ENCODE measurements at regions not wholly inside any gene's neighbourhood (a gene's known extent, or its start where the extent isn't known, plus 50 kb on each side); places are given as distances from the start of the nearest gene placed in this dataset.

DNA sequence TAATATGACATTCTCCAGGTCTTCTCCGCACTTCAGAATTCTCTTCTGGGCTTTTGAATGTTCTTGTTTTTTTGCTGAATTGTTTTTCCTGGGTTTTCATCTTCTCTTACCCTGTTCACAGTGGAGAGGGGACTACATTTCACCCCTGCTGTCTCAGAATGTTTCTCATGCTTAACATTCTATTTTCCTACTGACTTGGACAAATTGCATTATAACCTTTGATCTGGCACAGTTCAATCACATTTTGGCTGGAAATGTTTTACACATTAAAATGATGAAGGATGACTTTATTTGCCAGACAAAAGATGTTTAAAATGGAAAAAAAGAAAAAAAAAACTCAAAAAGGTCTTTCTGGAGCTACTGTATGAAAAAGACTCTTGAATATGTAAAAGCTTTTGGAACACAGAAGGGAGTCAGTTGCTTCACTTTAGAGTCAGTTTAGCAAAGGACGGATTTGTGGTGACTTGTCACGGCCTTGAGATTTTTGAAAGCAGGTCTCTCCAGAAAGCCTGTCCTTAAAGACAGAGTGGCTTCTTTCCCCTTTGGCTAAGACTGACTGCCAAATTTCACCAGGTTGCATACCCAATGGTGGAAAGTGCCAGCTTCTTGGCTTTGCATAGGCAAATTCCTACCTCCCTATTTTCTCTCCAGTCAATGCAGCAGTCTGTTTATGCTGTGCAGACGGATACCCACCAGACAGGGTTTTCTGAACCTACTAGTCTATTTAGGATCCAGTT is 401.0 kb upstream of the TBL1XR1 start:
- no TSS peak for BruUV-seq (replicated peaks)
- Histone ChIP-seq H3K27me3 (replicated peaks; ENCODE audit: control insufficient read depth, insufficient read depth, low read length) (no peaks in the 10 kb centered on the region), H3K4me1 (peaks cover 29% of the 10 kb centered on the region), H3K9me3 (no peaks in the 10 kb centered on the region), H3K4me3 (ENCODE audit: low read depth, low read length) (no peak overlapping the region), H3K36me3 (ENCODE audit: control insufficient read depth, insufficient read depth, low read length) (no peaks in the 10 kb centered on the region)
- POLR2A ChIA-PET = no interaction called here
- H3K27me3 Mint-ChIP-seq (ENCODE audit: insufficient read depth, unreplicated experiment) = no peaks in the 10 kb centered on the region
- no peak overlapping the region for H3K4me3 Mint-ChIP-seq (ENCODE audit: unreplicated experiment)
- peaks cover 22% of the 10 kb centered on the region for H3K4me1 Mint-ChIP-seq (ENCODE audit: low read depth, unreplicated experiment)
- H3K27ac Mint-ChIP-seq (ENCODE audit: unreplicated experiment) = no peak overlapping the region
- intact Hi-C loops (cut with micrococcal nuclease; ENCODE audit: unreplicated experiment) = no loop called here
- peaks cover 6% of the 10 kb centered on the region for H3K36me3 Mint-ChIP-seq (ENCODE audit: insufficient read depth, unreplicated experiment)
- TF ChIP-seq, protein P1, sequence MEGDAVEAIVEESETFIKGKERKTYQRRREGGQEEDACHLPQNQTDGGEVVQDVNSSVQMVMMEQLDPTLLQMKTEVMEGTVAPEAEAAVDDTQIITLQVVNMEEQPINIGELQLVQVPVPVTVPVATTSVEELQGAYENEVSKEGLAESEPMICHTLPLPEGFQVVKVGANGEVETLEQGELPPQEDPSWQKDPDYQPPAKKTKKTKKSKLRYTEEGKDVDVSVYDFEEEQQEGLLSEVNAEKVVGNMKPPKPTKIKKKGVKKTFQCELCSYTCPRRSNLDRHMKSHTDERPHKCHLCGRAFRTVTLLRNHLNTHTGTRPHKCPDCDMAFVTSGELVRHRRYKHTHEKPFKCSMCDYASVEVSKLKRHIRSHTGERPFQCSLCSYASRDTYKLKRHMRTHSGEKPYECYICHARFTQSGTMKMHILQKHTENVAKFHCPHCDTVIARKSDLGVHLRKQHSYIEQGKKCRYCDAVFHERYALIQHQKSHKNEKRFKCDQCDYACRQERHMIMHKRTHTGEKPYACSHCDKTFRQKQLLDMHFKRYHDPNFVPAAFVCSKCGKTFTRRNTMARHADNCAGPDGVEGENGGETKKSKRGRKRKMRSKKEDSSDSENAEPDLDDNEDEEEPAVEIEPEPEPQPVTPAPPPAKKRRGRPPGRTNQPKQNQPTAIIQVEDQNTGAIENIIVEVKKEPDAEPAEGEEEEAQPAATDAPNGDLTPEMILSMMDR (IDR thresholded peaks at IDR 0.05; ENCODE audit: insufficient read depth in 1 of 2, low read depth in 1 of 2, low read length in 1 of 2, severe bottlenecking in 1 of 2, unreplicated experiment in 1 of 2) = no peak
- DNase-seq = no peak
- CTCF ChIA-PET = no interaction called here
- no peaks in the 10 kb centered on the region for H3K9me3 Mint-ChIP-seq (ENCODE audit: unreplicated experiment)

DNA sequence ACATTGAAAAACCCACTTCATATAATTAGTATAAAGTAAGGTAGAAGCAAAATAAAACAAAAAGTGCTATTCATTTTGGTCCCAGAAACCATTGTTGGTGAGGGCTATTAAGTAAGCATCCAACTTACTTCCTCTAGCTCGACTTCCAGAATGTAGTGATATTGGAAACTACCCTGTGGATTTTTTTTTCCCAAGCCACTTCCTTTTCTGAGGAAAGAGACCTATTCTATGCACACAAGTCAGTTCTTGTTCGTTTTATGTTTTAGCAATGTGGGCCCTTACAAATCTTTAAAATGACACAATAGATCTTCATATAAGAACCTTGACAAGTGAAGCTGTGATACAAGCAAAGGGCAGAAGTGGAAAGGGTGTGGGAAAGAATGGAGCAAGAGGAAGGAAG is 402.0 kb upstream of the TBL1XR1 start:
- Histone ChIP-seq H3K4me1 (peaks cover 34% of the 10 kb centered on the region), H3K27me3 (replicated peaks; ENCODE audit: control insufficient read depth, insufficient read depth, low read length) (no peaks in the 10 kb centered on the region), H3K36me3 (ENCODE audit: control insufficient read depth, insufficient read depth, low read length) (no peaks in the 10 kb centered on the region), H3K4me3 (ENCODE audit: low read depth, low read length) (no peak overlapping the region), H3K9me3 (no peaks in the 10 kb centered on the region)
- ChIA-PET CTCF (no interaction called here), POLR2A (no interaction called here)
- H3K4me3 Mint-ChIP-seq (ENCODE audit: unreplicated experiment) = no peak overlapping the region
- BruUV-seq (replicated peaks) = no TSS peak
- intact Hi-C loops (cut with micrococcal nuclease; ENCODE audit: unreplicated experiment) = no loop called here
- H3K4me1 Mint-ChIP-seq (ENCODE audit: low read depth, unreplicated experiment) = peaks cover 18% of the 10 kb centered on the region
- TF ChIP-seq, protein P1 (IDR thresholded peaks at IDR 0.05; ENCODE audit: insufficient read depth in 1 of 2, low read depth in 1 of 2, low read length in 1 of 2, severe bottlenecking in 1 of 2, unreplicated experiment in 1 of 2) = no peak
- no peaks in the 10 kb centered on the region for H3K27me3 Mint-ChIP-seq (ENCODE audit: insufficient read depth, unreplicated experiment)
- DNase-seq = no peak
- H3K27ac Mint-ChIP-seq (ENCODE audit: unreplicated experiment) = no peak overlapping the region
- peaks cover 6% of the 10 kb centered on the region for H3K36me3 Mint-ChIP-seq (ENCODE audit: insufficient read depth, unreplicated experiment)
- no peaks in the 10 kb centered on the region for H3K9me3 Mint-ChIP-seq (ENCODE audit: unreplicated experiment)

DNA sequence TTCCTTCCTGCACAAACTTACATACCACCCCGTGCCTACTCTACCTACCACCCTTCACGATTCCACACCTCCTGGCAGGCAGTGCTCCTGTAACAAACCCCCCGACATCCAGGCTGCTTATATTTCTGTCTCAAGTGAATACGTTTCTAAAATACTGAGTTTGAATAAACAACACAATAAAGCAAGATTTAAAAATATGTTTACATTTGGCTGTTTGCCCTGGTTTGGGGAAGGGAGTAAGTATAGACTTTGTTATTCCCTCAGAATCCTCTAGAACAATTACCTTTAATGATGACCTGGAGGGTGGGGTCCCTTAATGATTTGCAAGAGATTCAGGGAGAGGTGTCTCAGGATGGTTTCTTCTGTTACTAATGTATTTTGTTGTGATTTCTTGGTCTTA is 402.6 kb upstream of the TBL1XR1 start:
- intact Hi-C loops (cut with micrococcal nuclease; ENCODE audit: unreplicated experiment) = no loop called here
- POLR2A ChIA-PET = no interaction called here
- Histone ChIP-seq H3K4me3 (ENCODE audit: low read depth, low read length) (no peak overlapping the region), H3K36me3 (ENCODE audit: control insufficient read depth, insufficient read depth, low read length) (no peaks in the 10 kb centered on the region), H3K4me1 (peaks cover 29% of the 10 kb centered on the region), H3K27me3 (replicated peaks; ENCODE audit: control insufficient read depth, insufficient read depth, low read length) (no peaks in the 10 kb centered on the region), H3K9me3 (no peaks in the 10 kb centered on the region)
- Mint-ChIP-seq H3K27me3 (ENCODE audit: insufficient read depth, unreplicated experiment) (no peaks in the 10 kb centered on the region), H3K9me3 (ENCODE audit: unreplicated experiment) (peaks cover 4% of the 10 kb centered on the region), H3K4me1 (ENCODE audit: low read depth, unreplicated experiment) (peaks cover 20% of the 10 kb centered on the region), H3K27ac (ENCODE audit: unreplicated experiment) (no peak overlapping the region), H3K4me3 (ENCODE audit: unreplicated experiment) (no peak overlapping the region), H3K36me3 (ENCODE audit: insufficient read depth, unreplicated experiment) (peaks cover 6% of the 10 kb centered on the region)
- TF ChIP-seq, protein P1 (IDR thresholded peaks at IDR 0.05; ENCODE audit: insufficient read depth in 1 of 2, low read depth in 1 of 2, low read length in 1 of 2, severe bottlenecking in 1 of 2, unreplicated experiment in 1 of 2) = no peak
- CTCF ChIA-PET = no interaction called here
- DNase-seq = no peak
- BruUV-seq (replicated peaks) = no TSS peak

Measured in Caco-2 (cell line).